ENCODE measurements at regions not wholly inside any gene's neighbourhood (a gene's known extent, or its start where the extent isn't known, plus 50 kb on each side); places are given as distances from the start of the nearest gene placed in this dataset.

DNA sequence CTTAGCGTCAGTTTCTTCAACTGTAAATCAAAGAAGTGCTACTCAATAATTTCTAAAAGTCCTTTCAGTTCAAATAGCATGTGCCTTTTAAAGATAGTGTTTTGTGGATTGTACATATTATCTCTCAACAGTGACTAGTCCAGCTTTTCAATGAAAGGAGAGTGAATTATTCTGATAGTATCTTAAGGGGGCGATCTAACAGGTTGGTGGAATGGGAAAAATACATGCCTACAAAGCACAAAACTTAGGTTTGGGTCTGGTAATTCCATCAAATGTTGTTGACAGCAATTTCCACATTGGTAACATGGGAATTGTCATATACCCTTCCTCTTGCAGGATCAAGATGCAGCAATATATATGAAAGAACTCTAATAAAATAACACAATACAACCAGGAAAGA, 50.1 kb upstream of the HDGFL1 start:
- DNase-seq (ENCODE audit: low spot score), result no peak
- intact Hi-C loops (cut with DNase I), result no loop called here

Measured in posterior vena cava (tissue), 2 donors.